GM12865 (cell line): ENCODE measurements at regions not wholly inside any gene's neighbourhood (a gene's known extent, or its start where the extent isn't known, plus 50 kb on each side); places are given as distances from the start of the nearest gene placed in this dataset.

ENCODE experiments used
- DNase-seq: peaks from one replicate; pipeline ENCODE4 v3.0.0; 2010; ENCODE audit warnings: low read depth
- H3K4me3 ChIP-seq: 2 replicates; pipeline ENCODE4 v1.5.1; 2011; ENCODE audit warnings: mild to moderate bottlenecking, low read depth, low read length, control low read depth
- CTCF ChIP-seq: IDR thresholded peaks from 2 replicates; pipeline ENCODE4 v1.5.1; 2011; ENCODE audit warnings: low read length, control low read depth, low read depth, inconsistent platforms; ENCODE audit not compliant: insufficient read depth; ENCODE audit errors: missing control alignments

GRCh38 chr2:5039241-5039975 lies 652.8 kb upstream of the SOX11 start:
- no peak for DNase-seq
- TF ChIP-seq CTCF = no peak

GRCh38 chr2:5040571-5040970 lies 651.6 kb upstream of the SOX11 start:
- TF ChIP-seq CTCF = no peak
- H3K4me3 ChIP-seq = no peak overlapping the region
- no peak for DNase-seq

More at GRCh38 chr2:5039241-5039975, 652.8 kb upstream of the SOX11 start:
- no peak overlapping the region for H3K4me3 ChIP-seq

GRCh38 chr2:5041501-5041900 lies 650.7 kb upstream of the SOX11 start:
- DNase-seq = no peak
- no peak for TF ChIP-seq CTCF
- no peak overlapping the region for H3K4me3 ChIP-seq

- no peak for DNase-seq
- H3K4me3 ChIP-seq = no peak overlapping the region
- no peak for TF ChIP-seq CTCF
These were observed 649.3 kb upstream of the SOX11 start for GRCh38 chr2:5042666-5043440.

- DNase-seq = no peak
- no peak for TF ChIP-seq CTCF
- no peak overlapping the region for H3K4me3 ChIP-seq
These were observed 640.9 kb upstream of the SOX11 start for GRCh38 chr2:5051300-5051699.

GRCh38 chr2:5052905-5053304 lies 639.3 kb upstream of the SOX11 start:
- no peak for TF ChIP-seq CTCF
- H3K4me3 ChIP-seq = no peak overlapping the region
- DNase-seq = no peak
